CD4-positive, alpha-beta T cell treated with Interleukin-4 for 1 hour (primary cell): ENCODE measurements at regions not wholly inside any gene's neighbourhood (a gene's known extent, or its start where the extent isn't known, plus 50 kb on each side); places are given as distances from the start of the nearest gene placed in this dataset.

ENCODE experiments used
- DNase-seq, 2 donors: peaks; one replicate each; pipeline ENCODE4 v3.0.0-alpha.2; 2020 to 2022

DNA sequence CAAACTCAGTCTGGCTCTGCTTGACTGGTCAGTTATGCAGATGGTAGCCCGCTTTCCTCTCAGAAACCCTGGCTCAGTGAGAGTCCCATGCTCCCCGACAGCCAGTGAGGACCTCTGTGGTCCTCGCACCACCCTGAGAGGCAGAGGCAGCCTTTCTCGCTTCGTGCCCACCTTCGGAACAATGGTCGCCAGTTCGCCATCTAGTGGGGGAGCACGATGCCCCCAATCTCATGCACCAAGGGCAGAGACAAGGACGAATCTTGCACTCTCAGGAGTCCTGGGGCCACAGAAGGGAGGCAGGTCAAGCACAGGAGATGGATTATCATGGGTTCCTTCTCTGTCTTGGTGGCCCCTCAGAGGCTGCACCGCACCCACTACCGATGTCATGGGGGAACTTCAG is 75.2 kb downstream of the RHCG start:
- DNase-seq: no peak

DNA sequence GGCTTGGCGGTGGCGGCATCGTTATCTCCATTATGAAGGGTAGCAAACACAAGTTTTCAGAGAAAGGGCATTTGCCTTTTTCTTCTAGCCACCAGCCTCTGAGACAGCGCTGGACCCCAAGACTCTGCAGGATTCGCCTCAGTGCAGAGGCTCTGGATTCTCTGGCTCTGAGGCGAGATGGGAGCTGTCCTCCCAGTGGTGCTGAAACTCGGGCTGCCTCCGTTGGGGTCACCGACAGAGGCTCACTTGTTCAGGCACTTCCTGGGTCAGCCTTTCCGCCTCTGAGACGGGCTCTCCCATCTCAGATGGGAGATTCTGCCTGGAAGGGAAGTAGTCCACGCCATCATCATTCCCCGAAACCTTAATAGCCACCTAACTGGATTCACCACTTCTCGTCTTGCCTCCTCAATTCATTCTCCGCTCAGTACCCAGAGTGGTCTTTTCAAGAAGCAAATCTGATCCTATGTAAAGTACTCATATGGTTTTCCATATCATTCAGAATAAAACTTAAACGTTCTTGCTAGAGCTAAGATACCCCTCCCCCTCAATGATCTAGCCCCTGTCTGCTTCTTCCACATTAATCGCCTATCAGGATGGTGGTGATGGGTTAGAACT is 76.9 kb downstream of the RHCG start:
- peak in 1 of 2 donors; percentile 21 for DNase-seq

DNA sequence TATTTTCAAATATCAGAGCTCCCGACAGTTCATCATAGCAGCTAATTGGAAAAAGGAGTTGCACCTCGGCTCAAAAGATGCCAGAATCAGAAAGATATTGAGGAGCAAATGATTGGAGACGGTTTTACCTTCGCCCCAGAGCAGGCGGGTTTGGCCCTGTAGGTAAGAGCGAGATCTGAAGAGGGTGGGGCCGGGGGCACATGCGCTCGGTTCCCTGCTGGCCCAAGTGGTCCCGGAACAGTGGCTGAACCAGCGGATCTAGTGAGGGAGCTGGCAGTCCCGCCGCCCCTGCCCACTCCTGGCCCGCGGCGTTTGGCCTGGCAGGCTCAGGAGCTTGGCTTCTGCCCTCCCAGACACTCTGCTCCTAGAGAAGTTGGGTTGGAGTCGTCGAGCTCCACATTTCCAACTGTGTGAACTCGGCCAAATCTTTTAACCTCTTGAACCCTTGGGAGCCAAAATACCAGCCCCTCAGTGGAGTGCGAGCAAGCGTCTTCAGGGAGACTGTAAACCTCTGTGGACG is 79.1 kb downstream of the RHCG start:
- DNase-seq: no peak

DNA sequence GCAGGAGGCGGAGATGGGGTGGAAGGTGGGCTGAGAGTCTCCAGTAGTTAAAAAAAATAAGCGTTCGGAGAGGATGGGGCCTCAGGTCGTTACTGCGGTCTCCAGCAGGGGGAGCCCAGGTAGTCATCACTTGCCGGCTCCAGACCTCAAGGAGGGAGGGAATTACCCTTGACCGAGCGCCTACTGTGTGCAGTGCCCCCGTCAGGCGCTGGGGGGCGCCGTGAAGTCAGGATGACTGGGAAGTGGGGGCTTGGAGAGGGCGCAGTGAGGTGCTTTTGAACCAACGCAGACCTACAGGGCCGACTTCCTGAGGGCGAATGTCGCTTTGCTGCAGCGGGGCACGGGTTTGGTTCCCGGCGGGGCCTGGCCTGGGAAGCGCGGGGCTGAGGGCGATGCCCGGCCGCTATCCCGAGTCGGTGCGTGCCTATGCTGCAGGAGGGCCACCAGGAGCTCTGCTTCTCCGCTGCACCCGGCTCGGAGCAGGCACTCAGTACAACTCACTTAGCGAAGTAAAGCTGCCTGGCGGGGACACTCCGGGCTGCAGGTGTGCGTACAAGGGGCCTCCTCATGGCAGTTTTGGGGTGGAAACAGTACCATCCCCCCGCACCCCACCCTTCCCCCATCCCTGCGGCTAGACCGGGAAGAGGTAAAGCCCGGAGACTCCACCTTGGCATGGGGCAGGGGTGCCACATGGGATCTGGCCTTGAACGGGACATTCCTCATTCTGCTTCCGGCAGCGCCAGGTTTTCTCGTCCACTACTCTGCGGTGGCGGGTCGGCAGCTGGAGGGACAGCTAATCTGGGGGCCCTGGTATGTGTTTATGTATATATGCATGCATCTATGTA is 79.8 kb downstream of the RHCG start:
- peak; percentile 73 to 83 for DNase-seq

DNA sequence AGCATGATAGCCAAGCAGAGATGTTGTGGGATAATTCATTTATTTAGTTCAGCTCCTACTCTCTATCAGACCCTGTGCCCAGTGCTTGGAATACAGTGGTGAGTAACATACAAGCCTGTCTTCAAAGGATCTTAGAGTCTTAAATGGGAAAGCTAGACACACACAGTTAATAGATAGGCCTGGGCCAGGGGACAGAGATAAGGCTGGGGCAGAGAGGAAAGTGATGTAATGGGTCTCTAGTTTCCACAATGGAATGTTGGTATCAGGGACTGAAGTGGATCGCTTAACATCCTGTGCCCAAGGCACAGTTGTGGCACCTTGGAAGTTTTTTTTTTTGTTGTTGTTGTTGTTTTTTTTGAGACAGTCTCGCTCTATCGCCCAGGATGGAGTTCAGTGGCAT is 79.9 kb upstream of the POLG start:
- DNase-seq: no peak

DNA sequence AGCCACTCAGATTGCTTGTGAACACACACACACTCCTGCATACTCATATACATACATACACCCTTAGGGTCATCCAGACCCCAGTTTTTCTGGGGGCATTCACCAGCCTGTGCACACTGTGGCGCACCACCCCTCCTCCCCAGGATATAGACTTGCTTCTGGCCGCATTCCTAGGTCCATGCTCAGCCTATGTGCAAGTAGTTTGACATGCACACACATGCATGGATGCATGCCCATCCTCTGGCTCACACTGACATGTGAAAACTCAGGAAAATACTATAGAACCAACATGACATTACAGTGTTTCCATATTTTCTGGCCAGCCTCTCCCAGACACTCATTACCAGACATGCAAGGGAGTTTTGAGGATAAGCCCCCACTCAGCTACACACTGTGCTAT is 79.3 kb upstream of the POLG start:
- DNase-seq: no peak

DNA sequence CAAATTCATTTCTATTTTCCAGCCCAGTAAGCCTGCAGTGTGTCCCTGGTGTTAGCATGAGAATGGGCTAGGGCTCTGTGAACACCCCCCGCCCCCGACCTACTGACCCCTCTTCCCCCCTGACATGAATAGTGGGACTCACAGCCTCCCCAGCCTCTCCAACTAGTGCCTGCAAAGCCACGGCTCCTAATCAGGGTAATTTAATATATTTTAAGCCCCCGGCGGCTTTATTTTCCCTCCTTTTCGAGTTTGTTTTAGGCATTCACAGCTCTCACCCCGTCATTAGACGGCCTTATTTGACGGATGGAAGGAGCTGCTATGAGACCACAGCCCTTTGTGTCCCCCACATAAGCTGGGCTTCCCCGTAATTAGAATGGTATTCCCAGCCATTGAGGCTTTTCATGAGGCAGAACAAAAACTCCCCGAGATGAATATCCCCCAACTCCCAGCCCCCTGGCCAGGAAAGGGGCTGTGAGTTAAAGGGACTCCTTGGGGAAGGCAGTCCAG is 78.3 kb upstream of the POLG start:
- no peak for DNase-seq

DNA sequence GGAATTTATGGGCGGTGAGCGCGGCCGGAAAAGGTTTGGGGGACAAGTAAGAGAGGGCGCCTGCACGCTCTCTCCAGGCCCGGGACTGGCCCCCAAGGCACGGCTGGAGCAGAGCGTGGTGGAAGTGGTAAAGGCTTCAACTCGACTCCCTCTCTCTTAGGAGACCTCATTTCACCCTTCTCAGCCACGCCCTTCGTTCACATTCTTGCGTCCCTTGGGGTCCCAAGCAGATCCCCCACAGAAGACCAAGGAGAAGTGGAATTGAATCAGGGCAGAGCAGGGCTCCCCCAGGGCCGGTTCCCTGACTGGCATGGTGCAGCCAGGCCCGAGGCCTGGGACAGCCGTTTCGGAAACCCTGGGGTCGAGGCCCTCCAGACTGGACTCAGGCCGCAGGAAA is 75.4 kb upstream of the POLG start:
- DNase-seq: no peak

DNA sequence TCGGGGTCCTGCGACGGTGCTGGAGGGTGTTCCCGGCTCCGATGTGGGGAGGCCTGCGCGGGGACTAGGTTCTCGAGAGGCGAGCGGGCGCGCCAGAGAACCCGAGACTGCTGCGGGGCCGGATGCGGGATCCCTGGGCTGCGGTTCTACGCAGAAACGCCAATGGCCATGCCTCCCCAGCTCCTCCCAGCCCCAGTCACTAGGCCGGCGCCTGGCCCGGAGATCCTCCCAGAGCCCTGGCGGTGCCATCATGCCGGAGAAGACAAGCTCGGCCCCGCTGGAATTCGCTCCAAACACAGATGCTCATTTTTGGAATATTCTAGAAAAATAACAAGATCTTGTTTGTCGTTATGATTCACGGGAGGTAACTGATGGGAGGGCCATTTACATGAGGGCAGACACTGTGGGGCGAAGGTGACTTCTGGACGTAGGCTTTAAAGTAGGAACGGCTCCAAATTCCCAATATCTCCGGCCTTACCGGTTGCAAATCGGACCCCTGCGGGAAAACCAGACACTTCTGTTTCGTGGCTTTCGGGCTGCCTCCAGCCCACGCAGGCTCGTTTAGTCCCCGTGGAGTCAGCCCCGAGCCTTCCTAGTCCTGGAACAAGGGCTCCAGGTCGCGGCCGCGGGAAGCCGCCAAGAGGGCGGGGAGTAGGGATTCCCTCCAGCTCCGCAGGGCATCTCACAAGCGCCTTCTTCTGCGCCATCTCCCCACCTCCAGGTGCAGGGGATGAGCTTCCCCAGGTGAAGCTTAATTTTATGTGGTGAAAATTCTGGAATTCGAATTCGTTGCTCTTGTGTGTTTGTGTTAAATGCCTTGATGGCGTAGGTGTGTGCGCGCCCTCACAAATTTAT is 74.8 kb upstream of the POLG start:
- no peak for DNase-seq

DNA sequence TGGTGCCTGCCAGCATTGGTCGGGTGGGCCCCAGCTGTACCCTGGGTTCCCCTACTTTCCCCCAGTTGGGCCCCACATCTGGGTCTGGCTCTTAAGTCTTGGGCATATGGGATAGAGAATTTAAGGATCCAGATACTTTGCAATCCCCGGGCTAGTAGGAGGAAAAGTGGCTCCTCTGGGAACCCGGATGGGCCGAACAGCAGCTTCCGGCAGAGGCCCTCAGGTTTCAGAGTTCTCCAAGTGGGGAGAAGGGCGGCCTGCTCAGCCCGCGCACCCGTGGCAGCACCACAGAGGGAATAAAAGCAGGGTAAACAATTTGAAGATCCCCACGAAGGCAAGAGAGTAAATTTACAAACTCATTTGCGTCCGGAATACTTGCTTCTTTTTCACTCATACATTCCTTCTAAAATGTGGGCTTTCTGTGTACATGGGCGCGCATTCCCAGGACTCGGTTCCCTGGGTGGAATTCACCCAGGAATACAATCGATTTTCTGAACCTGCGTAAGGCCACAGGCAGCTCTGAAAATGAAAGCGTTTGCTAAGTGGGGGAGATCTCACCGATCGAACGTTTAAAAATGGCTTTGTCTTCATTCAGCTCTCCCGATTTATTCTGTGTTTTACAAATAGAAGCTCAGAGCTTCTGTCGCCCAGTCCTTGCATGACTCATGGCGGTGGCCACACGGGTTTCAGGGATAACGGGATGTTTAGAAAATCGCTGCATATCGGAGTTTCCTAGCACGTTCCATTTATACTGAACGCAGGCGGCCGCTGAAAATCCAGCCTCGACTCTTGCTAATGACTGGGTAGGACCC is 74.0 kb upstream of the POLG start:
- DNase-seq: no peak

DNA sequence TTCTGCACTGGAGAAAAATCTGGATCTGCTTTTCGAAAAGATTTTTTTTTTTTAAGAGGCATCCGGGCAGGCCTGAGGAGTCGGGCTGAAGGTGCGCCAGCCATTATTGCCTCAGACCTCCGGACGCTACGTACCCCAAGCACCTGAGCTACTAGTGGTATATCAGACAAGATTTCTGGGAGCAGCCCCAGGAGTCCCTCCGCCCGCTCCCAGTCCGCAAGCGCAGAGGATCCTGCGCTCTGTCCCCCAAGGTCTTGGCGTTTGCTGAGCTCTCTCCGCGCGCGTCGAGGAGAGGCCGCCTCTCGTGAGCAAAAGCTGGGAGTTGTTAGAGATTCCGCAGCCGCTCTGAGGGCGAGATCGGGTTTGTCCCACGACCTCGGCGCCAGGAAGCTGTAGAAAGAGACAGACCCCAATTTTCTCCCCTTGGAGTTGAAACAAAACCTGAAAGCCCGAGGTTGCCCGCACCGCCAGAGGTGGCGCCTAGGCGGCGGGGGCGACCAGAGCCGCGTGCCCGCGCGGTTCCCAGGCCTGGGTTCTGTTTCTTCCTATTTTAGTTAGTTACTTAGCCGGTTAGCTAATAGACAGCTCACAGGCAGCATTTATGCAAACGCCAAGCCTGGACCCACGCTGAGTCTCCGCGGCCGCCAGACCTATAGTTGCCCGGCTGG is 72.5 kb upstream of the POLG start:
- no peak for DNase-seq

DNA sequence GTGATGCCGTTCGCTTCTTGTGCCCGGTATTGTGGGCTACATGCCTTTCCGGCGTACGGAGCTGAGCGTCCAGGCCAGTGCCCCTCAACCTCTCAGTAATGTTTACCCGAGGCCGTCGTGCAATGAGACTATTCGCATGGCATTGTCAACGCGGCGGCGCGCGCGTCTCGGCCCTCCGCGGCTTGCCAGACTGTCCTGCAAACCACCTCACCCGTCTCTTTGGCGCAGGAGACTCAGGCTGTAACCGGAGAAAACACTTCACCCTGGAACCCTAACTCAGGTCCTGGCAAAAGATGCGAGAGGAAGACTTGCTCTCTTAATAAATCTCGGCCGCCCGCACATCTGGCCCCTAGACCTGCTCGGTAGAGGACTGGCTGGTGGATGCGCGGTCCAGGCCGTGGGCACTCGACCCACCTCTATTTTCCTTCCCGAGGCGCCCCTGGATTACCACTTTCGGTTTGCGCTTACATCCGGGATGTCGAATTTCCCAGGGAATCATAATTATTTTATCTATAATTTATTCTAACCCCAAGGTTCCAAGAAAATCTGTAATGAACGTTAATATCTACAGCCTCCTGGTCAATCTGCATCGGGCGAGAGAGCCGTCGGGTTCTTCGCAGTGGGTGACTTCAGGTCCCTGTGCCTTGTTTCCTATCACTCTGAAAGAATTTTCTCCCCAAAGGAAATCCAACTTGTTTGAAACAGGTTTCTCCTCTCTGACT is 71.8 kb upstream of the POLG start:
- DNase-seq: no peak

DNA sequence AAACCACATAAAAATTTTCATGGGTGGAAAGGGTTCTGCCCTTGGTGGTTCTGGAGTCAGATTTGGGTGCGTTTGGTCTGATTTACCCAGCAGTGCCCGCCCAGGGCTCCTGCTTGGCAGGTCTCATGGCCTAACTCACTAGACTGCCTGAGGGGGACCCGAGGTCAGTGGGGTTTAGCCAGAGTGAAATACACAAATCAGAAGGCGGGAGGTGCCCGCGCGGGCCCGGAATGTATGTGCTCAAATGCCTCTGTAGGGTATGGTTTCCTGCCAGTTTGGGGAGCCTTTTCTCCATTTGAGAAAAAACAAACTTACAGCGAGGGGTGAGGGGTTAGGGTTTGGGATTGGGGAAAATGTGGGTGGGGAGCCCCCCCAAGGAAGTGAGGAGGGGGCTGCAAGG is 70.9 kb upstream of the POLG start:
- no peak for DNase-seq

DNA sequence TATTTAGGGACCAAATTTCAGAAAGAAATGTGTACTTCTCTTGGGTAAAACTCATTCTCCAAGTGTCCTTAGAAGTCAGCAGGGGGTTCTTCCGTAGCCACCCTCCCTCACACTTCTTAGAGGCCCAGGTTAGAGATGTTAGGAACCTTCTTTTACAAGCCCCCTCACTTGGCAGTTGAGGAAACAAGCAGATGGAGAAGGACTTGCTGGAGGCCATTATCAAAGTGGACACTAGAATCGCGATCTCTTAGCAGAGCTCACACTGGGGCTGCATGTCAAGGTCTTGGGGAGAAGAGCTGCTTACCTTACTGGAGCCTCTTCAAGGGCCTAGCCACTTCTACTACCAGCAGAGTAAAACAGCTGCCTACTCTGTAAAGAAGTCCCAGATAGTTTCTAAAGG is 69.4 kb upstream of the POLG start:
- no peak for DNase-seq

DNA sequence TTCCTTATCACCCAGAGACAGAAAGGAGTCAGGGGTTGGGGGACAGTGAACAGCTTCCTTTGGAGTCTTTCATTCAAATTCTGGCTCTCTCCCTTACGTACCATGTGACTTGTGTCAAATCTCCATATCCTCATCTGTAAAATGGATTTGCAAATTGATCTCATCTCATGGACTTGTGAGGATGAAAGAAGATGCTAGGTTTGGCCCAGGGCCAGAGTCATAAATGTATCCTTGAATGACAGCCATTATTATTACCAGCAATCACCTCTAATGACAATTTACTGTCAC is 67.8 kb upstream of the POLG start:
- DNase-seq: no peak

DNA sequence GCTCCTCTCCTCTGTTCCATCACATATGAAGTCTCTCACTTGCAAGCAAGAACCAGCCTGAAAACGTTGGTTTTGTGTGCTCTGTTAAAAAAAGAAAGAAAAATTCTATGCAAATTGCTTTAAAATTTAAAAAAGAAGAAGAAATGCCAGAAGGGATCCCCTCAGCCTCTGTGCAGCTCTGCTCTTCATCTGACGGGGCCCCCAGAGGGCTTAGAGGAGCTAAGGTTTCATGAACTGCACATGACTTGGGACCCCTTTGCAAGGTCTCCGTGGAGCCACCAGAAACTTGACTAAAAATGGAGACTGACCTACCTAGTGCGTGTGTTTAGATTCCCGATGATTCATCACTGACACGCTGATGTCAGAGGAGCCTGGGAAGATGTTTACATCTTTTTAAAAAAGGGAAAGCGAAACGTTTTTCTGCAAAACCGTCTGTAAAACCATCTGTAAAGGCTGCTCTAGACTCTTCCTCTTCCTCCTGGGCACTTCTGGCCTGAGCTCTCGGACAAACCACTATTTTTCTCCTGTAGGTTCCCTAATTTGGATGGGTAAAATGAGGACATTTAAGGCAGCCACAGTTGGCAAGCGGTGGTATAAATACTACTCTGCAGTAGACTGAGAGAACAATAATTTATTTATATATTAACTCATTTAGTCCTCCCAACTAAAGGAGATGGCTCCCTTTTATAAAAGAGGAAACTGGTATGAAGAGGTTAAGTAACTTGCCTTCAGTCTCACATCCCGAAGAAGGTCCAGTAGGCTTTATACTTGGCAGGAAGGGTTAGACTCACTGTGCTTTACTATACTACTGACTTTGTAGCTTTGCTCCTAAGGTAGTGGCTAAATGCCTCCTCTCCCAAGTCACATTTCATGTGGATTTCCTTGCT is 67.2 kb upstream of the POLG start:
- DNase-seq: no peak

DNA sequence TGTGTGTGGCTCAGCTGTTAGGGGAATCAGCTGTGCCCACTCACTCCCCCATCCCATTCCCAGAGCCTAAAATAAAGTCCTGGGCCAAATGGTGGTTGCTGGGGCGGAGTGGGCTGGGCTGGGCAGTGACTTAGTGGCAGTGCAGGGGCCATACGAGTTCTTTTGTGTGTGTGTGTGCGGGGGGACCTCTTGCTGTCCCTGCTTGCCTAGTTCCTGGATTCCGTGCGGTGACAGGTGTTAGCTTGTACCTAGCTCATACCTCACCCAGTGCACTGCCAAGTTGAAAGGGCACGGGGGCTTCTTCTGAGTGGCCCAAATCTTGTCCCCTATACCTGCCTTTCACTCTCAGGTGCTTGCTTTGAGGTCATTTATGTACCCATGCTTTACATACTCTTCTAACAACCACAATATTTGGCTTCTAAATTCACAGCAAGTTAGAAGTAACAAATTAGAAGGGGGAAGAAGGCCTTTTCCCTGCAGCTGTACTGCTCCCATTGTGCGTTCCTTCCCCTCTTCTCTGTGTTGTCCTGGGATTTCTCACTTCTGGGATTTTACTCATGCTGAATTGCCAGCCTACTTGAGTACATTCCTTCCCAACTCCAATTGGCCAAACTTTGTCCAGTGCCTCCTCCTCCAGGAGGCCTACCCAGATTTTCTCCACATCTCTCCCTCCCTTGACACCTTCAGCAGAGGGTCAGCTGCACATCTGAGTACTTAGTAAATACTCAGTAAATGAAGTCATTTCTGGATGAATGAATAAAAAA is 66.3 kb upstream of the POLG start:
- DNase-seq: no peak

DNA sequence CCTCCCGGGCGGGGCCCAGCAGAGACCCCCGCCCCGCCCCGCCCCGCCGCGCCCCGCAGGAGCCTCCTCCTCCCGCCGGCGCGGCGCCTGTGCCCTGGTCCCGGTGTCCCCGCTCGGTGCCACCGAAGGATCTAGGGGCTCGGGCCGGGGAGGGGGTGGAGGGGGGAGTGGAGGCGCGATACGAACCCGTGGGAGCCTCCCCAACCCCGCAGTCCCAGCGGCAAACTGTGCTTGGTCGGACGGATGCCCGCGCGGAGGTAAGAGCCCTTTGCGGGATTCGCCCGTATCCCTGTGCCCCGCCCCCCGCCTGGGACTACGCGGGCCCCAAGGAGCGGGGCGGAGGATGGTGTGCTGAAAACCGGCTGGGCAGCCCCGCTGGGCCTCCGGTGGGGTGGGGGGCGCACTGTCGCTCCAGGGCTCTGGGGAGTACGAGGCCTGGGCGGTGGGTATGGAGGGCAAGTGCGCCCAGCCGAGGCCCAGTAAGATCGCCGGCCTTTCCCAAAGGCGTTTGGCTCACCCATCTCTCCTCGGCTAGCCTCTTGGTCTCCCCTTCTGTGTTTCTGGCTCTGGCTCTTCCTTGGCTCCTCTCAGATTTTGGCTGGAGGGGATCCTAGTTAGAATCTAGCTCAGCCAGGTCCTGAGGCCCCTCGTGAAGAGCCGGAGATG is 65.6 kb upstream of the POLG start:
- DNase-seq: no peak
